Endothelial cell of umbilical vein (primary cell): ENCODE measurements at regions not wholly inside any gene's neighbourhood (a gene's known extent, or its start where the extent isn't known, plus 50 kb on each side); places are given as distances from the start of the nearest gene placed in this dataset.

Source experiments
- BruUV-seq: library from RNA; stranded (reverse); fragments of 400-500 nt; replicated peaks from 2 replicates; lab custom pipeline; 2021; lab: Mats Ljungman, UMichigan
- CTCF ChIA-PET: fragments of 300-600, 350-600 bp; sonication (Branson Sonifier 250); formaldehyde crosslinking; loops from one replicate; lab custom pipeline; 2021; ENCODE audit warnings: antibody characterized with exemption, inconsistent platforms; lab: Charles Lee
- POLR2A ChIA-PET: fragments of 300-600, 350-600 bp; sonication (Branson Sonifier 250); formaldehyde crosslinking; loops from one replicate; lab custom pipeline; 2021; ENCODE audit warnings: antibody characterized with exemption, inconsistent platforms; lab: Charles Lee
- DNase-seq: peaks from one replicate; pipeline ENCODE4 v3.0.0-alpha.2; 2011; ENCODE audit warnings: low read depth, low spot score
- FAIRE-seq: peaks from 2 replicates; lab custom pipeline; 2011; peaks lifted over from hg19 to GRCh38; lab: Jason Lieb, UNC
- H2AFZ ChIP-seq: 2 replicates; pipeline ENCODE4 v1.6.0; 2012; ENCODE audit warnings: low read depth, low read length, control low read depth, inconsistent platforms
- H3K27ac ChIP-seq: 2 replicates; pipeline ENCODE4 v1.5.1; 2011; ENCODE audit warnings: low read depth, mild to moderate bottlenecking, control low read depth, low read length, moderate library complexity; ENCODE audit not compliant: insufficient read depth
- H3K27me3 ChIP-seq, 2 experiments: 2 replicates each; pipeline versions ENCODE4 v1.6.0 to v1.6.1; 2011; ENCODE audit warnings: low read length in 2 of 2, mixed read lengths in 1 of 2; ENCODE audit not compliant: control insufficient read depth in 2 of 2, insufficient read depth in 2 of 2
- H3K36me3 ChIP-seq, 2 experiments: 2 replicates in 1 of 2; 3 replicates in 1 of 2; pipeline ENCODE4 v1.5.1; 2011; ENCODE audit warnings: low read length in 2 of 2, mild to moderate bottlenecking in 1 of 2, moderate library complexity in 1 of 2; ENCODE audit not compliant: control insufficient read depth in 2 of 2, insufficient read depth in 2 of 2; ENCODE audit errors: extremely low read depth in 1 of 2
- H3K4me1 ChIP-seq: 3 replicates; pipeline ENCODE4 v1.5.1; 2011; ENCODE audit warnings: mild to moderate bottlenecking, low read length; ENCODE audit not compliant: control insufficient read depth, insufficient read depth; ENCODE audit errors: extremely low read depth
- H3K4me2 ChIP-seq: 2 replicates; pipeline ENCODE4 v1.6.1; 2011; ENCODE audit warnings: low read length, control low read depth, mixed read lengths; ENCODE audit not compliant: insufficient read depth
- H3K4me3 ChIP-seq, 3 experiments: fragments of 200-600 bp in 1 of 3; sonication (generic), shearing (Covaris generic) in 1 of 3; replicated peaks in 1 of 3; 2 replicates each; pipeline ENCODE4 v1.5.1; 2011 to 2016; ENCODE audit warnings: control low read depth in 3 of 3, low read length in 3 of 3, mild to moderate bottlenecking in 2 of 3, inconsistent platforms in 1 of 3, low read depth in 1 of 3, moderate library complexity in 1 of 3; ENCODE audit not compliant: insufficient read depth in 1 of 3
- H3K79me2 ChIP-seq: 2 replicates; pipeline ENCODE4 v1.6.0; 2012; ENCODE audit warnings: low read length, inconsistent platforms; ENCODE audit not compliant: control insufficient read depth, insufficient read depth
- H3K9ac ChIP-seq: replicated peaks from 2 replicates; pipeline ENCODE3; 2011; ENCODE audit warnings: low read length, control low read depth; ENCODE audit not compliant: insufficient read depth; ENCODE audit errors: extremely low read depth
- H3K9me1 ChIP-seq: replicated peaks from 3 replicates; pipeline ENCODE4 v1.6.0; 2011; ENCODE audit warnings: mild to moderate bottlenecking, low read length; ENCODE audit not compliant: control insufficient read depth, insufficient read depth; ENCODE audit errors: extremely low read depth
- H3K9me3 ChIP-seq: replicated peaks from 2 replicates; pipeline ENCODE4 v1.5.1; 2012; ENCODE audit warnings: low read length, inconsistent platforms; ENCODE audit not compliant: control insufficient read depth, insufficient read depth
- H4K20me1 ChIP-seq: replicated peaks from 2 replicates; pipeline ENCODE3; 2011; ENCODE audit warnings: mild to moderate bottlenecking, low read length; ENCODE audit not compliant: control insufficient read depth, insufficient read depth; ENCODE audit errors: extremely low read depth
- CTCF ChIP-seq, 2 donors: IDR thresholded peaks; 1 replicate in 1 of 2; 2 replicates in 1 of 2; pipeline ENCODE4 v1.5.1; 2011; ENCODE audit warnings: low read length in 2 of 2, mild to moderate bottlenecking in 2 of 2, moderate library complexity in 2 of 2, control low read depth in 1 of 2, inconsistent platforms in 1 of 2, low read depth in 1 of 2; ENCODE audit not compliant: insufficient read depth in 1 of 2; ENCODE audit errors: extremely low read depth in 1 of 2
- EZH2 ChIP-seq: IDR thresholded peaks from 2 replicates; pipeline ENCODE4 v1.6.1; 2012; ENCODE audit warnings: borderline replicate concordance, low read depth, mild to moderate bottlenecking, moderate library complexity, low read length, inconsistent platforms; ENCODE audit not compliant: severe bottlenecking
- FOS ChIP-seq: IDR thresholded peaks from 2 replicates; pipeline ENCODE4 v1.6.1; 2011; ENCODE audit warnings: mild to moderate bottlenecking, low read length, moderate library complexity, borderline replicate concordance; ENCODE audit not compliant: insufficient read depth
- GATA2 ChIP-seq: IDR thresholded peaks from 2 replicates; pipeline ENCODE4 v1.7.0; 2011; ENCODE audit warnings: low read depth, mild to moderate bottlenecking, moderate library complexity, mixed read lengths, low read length; ENCODE audit not compliant: insufficient read length, insufficient read depth
- JUN ChIP-seq: IDR thresholded peaks from 2 replicates; pipeline ENCODE4 v1.6.1; 2011; ENCODE audit warnings: borderline replicate concordance, low read depth; ENCODE audit not compliant: insufficient read length, insufficient read depth
- MAX ChIP-seq: IDR thresholded peaks from 2 replicates; pipeline ENCODE4 v1.6.1; 2011; ENCODE audit not compliant: insufficient read depth, insufficient read length
- MYC ChIP-seq: IDR thresholded peaks from one replicate; pipeline ENCODE4 v1.6.1; 2011; ENCODE audit warnings: mild to moderate bottlenecking, low read depth, low read length
- POLR2A ChIP-seq: IDR thresholded peaks from 2 replicates; pipeline ENCODE4 v1.6.1; 2012; ENCODE audit warnings: low read depth, mild to moderate bottlenecking, control low read depth, low read length
- POLR2AphosphoS5 ChIP-seq: IDR thresholded peaks from 2 replicates; pipeline ENCODE4 v1.6.1; 2012; ENCODE audit warnings: low read depth, mild to moderate bottlenecking, control low read depth, low read length, moderate library complexity; ENCODE audit not compliant: insufficient read depth
- dilution Hi-C: fragments of 300-500 bp; cut with MboI; formaldehyde crosslinking; loops from one replicate; pipeline ENCODE4 v1.15.0; 2019; ENCODE audit warnings: low sequenced_read_pairs; ENCODE audit not compliant: extremely low pct_ligation_motif_present
- intact Hi-C: fragments of 100-400 bp; cut with micrococcal nuclease; formaldehyde crosslinking; loops from one replicate; pipeline ENCODE4 v1.10.0; 2022

- Histone ChIP-seq H3K9me1 (no peaks in the 10 kb centered on the region), H2AFZ (no peak overlapping the region), H3K4me1 (no peaks in the 10 kb centered on the region), H3K36me3 (no peaks in the 10 kb centered on the region), H4K20me1 (no peaks in the 10 kb centered on the region), H3K27me3 (no peaks in the 10 kb centered on the region), H3K4me3 (no peak overlapping the region), H3K79me2 (no peaks in the 10 kb centered on the region), H3K27ac (no peak overlapping the region), H3K9ac (no peak overlapping the region), H3K9me3 (no peaks in the 10 kb centered on the region), H3K4me2 (no peak overlapping the region)
- DNase-seq (no peak), FAIRE-seq (no peak)
- ChIA-PET CTCF (no interaction called here), POLR2A (no interaction called here)
- no peak for TF ChIP-seq FOS
- no peak for TF ChIP-seq POLR2AphosphoS5
- no peak for TF ChIP-seq MAX
- TF ChIP-seq CTCF (IDR thresholded peaks at IDR 0.05; ENCODE audit: extremely low read depth in 1 of 2, insufficient read depth in 1 of 2, low read depth in 1 of 2, low read length in 2 of 2), result no peak
- no peak for TF ChIP-seq EZH2
- TF ChIP-seq JUN, result no peak
- TF ChIP-seq GATA2, result no peak
- TF ChIP-seq POLR2A, result no peak
- no peak for TF ChIP-seq MYC
- intact Hi-C loops (no loop called here), dilution Hi-C loops (no loop called here)
- BruUV-seq, result no TSS peak
These were observed 336.1 kb upstream of the POU3F2 start for GRCh38 chr6:98498144-98498775.
